HG03280 (cell line): ENCODE measurements at regions not wholly inside any gene's neighbourhood (a gene's known extent, or its start where the extent isn't known, plus 50 kb on each side); places are given as distances from the start of the nearest gene placed in this dataset.

Source experiments
- ATAC-seq: cut with Tn5 transposase; IDR thresholded peaks from one replicate; pipeline ENCODE4 v1.9.1; 2021; ENCODE audit warnings: mild to moderate bottlenecking, moderate library complexity; ENCODE audit not compliant: unreplicated experiment

GRCh38 chrX:134172588-134173259 is 64.3 kb upstream of the CCDC160 start:
- no peak for ATAC-seq

- ATAC-seq: no peak
Observed at GRCh38 chrX:134173541-134174272, 63.3 kb upstream of the CCDC160 start.

- no peak for ATAC-seq
Observed at GRCh38 chrX:134174273-134174660, 62.7 kb upstream of the CCDC160 start.

- ATAC-seq: no peak
Observed at GRCh38 chrX:134174859-134175258, 62.1 kb upstream of the CCDC160 start.

GRCh38 chrX:134177527-134177926 is 59.5 kb upstream of the CCDC160 start:
- ATAC-seq: no peak

- ATAC-seq: no peak
Observed at GRCh38 chrX:134180601-134181274, 56.2 kb upstream of the CCDC160 start.

GRCh38 chrX:134181275-134181660 is 55.7 kb upstream of the CCDC160 start:
- no peak for ATAC-seq

GRCh38 chrX:134183665-134184064 is 53.3 kb upstream of the CCDC160 start:
- no peak for ATAC-seq

GRCh38 chrX:134184936-134185335 is 52.0 kb upstream of the CCDC160 start:
- no peak for ATAC-seq

GRCh38 chrX:134186362-134187121 is 50.4 kb upstream of the CCDC160 start:
- no peak for ATAC-seq
